Common myeloid progenitor, CD34-positive (primary cell): ENCODE measurements at regions not wholly inside any gene's neighbourhood (a gene's known extent, or its start where the extent isn't known, plus 50 kb on each side); places are given as distances from the start of the nearest gene placed in this dataset.
"Not testable (repeated sequence)": the region's sequence is repeated elsewhere in the genome, so short reads cannot be mapped to it uniquely, and the experiment has no call there.

Experiments
- CTCF ChIA-PET: fragments of 350-600 bp; sonication (Branson Sonifier 250); formaldehyde crosslinking; loops from one replicate; lab custom pipeline; 2021; ENCODE audit warnings: antibody characterized with exemption; lab: Charles Lee
- POLR2A ChIA-PET: fragments of 350-600 bp; sonication (Branson Sonifier 250); formaldehyde crosslinking; loops from one replicate; lab custom pipeline; 2021; ENCODE audit warnings: antibody characterized with exemption; lab: Charles Lee
- DNase-seq, 3 donors: peaks; one replicate each; pipeline versions ENCODE4 v3.0.0 to v3.0.0-alpha.2; 2013
- H3K27ac ChIP-seq, 2 experiments: 1 replicate in 1 of 2; 2 replicates in 1 of 2; pipeline ENCODE4 v1.7.0; 2013; ENCODE audit warnings: inconsistent platforms in 2 of 2, low read length in 2 of 2, mild to moderate bottlenecking in 2 of 2, low read depth in 1 of 2, moderate library complexity in 1 of 2; ENCODE audit not compliant: severe bottlenecking in 2 of 2, insufficient read depth in 1 of 2, poor library complexity in 1 of 2
- H3K27me3 ChIP-seq, 5 experiments: replicated peaks in 2 of 5; 1 replicate in 3 of 5; 2 replicates in 2 of 5; pipeline versions ENCODE4 v1.6.1 to v1.7.0; 2013; ENCODE audit warnings: low read length in 4 of 5, mild to moderate bottlenecking in 2 of 5, moderate library complexity in 2 of 5, inconsistent platforms in 1 of 5; ENCODE audit not compliant: insufficient read depth in 5 of 5, control insufficient read depth in 4 of 5
- H3K36me3 ChIP-seq, 4 experiments: 1 replicate in 2 of 4; 2 replicates in 2 of 4; pipeline versions ENCODE4 v1.6.1 to v1.7.0; 2013; ENCODE audit warnings: low read length in 3 of 4, control low read depth in 1 of 4, mild to moderate bottlenecking in 1 of 4; ENCODE audit not compliant: control insufficient read depth in 4 of 4, insufficient read depth in 4 of 4
- H3K4me1 ChIP-seq, 4 experiments: 1 replicate in 3 of 4; 2 replicates in 1 of 4; pipeline versions ENCODE4 v1.6.1 to v1.7.1; 2013; ENCODE audit warnings: low read length in 3 of 4, mild to moderate bottlenecking in 3 of 4, control low read depth in 1 of 4, inconsistent platforms in 1 of 4, moderate library complexity in 1 of 4; ENCODE audit not compliant: control insufficient read depth in 4 of 4, insufficient read depth in 4 of 4; ENCODE audit errors: control extremely low read depth in 1 of 4
- H3K4me3 ChIP-seq, 7 experiments: 1 replicate in 4 of 7; 2 replicates in 3 of 7; pipeline versions ENCODE4 v1.5.1 to v1.7.0; 2013; ENCODE audit warnings: mild to moderate bottlenecking in 7 of 7, low read length in 6 of 7, moderate library complexity in 6 of 7, inconsistent platforms in 2 of 7, low read depth in 2 of 7, control low read depth in 1 of 7; ENCODE audit not compliant: insufficient read depth in 4 of 7, control insufficient read depth in 1 of 7; ENCODE audit errors: extremely low read depth in 1 of 7
- H3K9me3 ChIP-seq, 5 experiments: 1 replicate in 4 of 5; 2 replicates in 1 of 5; pipeline versions ENCODE4 v1.6.1 to v1.7.1; 2013; ENCODE audit warnings: low read length in 4 of 5, mild to moderate bottlenecking in 2 of 5, inconsistent platforms in 1 of 5, low read depth in 1 of 5, moderate library complexity in 1 of 5; ENCODE audit not compliant: control insufficient read depth in 4 of 5, insufficient read depth in 2 of 5; ENCODE audit errors: control extremely low read depth in 1 of 5
- WGBS: methylation state at CpG from one replicate; pipeline ENCODE4 v1.1.5; 2013; ENCODE audit not compliant: insufficient coverage; 5-methylcytosine and 5-hydroxymethylcytosine counted together

DNA sequence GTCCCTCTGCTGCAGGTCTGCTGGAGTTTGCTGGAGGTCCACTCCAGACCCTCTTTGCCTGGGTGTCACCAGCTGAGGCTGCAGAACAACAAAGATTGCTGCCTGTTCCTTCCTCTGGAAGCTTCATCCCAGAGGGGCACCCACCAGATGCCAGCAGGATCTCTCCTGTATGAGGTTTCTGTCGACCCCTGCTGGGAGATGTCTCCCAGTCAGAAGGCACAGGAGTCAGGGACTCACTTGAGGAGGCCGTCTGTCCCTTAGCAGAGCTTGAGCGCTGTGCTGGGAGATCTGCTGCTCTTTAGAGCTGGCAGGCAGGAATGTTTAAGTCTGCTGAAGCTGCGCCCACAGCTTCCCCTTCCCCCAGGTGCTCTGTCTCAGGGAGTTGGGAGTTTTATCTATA is 196.2 kb downstream of the C4orf33 start:
- CTCF ChIA-PET, POLR2A ChIA-PET, H3K9me3 ChIP-seq, H3K36me3 ChIP-seq, H3K27ac ChIP-seq, H3K4me3 ChIP-seq, H3K4me1 ChIP-seq, H3K27me3 ChIP-seq, DNase-seq: not testable (repeated sequence)
- WGBS, result 86% methylated on average over 4 of the region's 4 CpGs

DNA sequence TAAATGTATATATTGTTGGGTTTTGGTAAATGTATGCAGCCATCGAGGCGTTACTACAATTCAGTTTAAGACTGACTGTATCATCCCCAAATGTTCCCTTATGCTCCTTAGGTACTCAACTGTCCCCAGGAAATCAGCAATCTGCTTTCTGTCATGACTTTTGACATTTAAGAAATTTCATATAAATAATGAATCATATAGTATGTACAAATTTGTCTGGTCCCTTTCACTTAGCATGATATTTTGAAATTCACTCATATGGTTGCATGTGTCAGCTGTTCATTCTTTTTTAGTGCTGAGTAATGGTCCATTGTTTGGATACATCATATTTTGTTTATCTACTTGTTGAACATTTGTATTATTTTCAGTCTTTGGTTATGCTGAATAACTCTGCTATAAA is 218.8 kb downstream of the C4orf33 start:
- Histone ChIP-seq H3K4me3 (no peak overlapping the region), H3K27me3 (no peaks in the 10 kb centered on the region), H3K27ac (no peak overlapping the region), H3K9me3 (no peaks in the 10 kb centered on the region), H3K4me1 (no peaks in the 10 kb centered on the region), H3K36me3 (no peaks in the 10 kb centered on the region)
- CTCF ChIA-PET, result no interaction called here
- POLR2A ChIA-PET, result no interaction called here
- DNase-seq, result no peak
- WGBS, result no CpG with 5 or more reads among the region's 2 CpGs

DNA sequence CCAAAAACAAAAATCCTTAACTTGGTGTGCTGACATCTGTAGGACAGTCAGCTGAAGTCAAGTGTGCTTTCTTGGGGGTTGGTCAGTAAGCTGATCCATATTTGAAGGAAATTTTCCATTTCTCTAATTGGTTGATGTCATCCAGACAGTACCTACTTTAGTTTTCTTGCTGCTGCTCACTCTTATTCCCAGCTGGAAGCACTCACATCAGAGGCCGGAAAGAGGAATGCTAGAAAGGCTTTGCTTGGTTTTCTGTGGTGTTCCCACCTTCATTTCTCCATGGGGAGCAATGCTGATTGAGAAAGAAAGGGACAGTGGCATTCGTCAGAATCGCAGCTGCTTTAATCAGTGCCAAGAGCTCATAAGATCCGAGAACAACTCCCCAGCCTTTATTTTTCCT is 227.0 kb downstream of the C4orf33 start:
- Histone ChIP-seq H3K4me1 (peaks cover 0 to 8% (median 0%) of the 10 kb centered on the region in 4 experiments), H3K27me3 (peaks cover 0 to 4% (median 0%) of the 10 kb centered on the region in 5 experiments), H3K36me3 (no peaks in the 10 kb centered on the region), H3K27ac (no peak overlapping the region), H3K9me3 (no peaks in the 10 kb centered on the region), H3K4me3 (no peak overlapping the region)
- 79% methylated on average over 2 of the region's 4 CpGs for WGBS
- ChIA-PET POLR2A (no interaction called here), CTCF (no interaction called here)
- no peak for DNase-seq

DNA sequence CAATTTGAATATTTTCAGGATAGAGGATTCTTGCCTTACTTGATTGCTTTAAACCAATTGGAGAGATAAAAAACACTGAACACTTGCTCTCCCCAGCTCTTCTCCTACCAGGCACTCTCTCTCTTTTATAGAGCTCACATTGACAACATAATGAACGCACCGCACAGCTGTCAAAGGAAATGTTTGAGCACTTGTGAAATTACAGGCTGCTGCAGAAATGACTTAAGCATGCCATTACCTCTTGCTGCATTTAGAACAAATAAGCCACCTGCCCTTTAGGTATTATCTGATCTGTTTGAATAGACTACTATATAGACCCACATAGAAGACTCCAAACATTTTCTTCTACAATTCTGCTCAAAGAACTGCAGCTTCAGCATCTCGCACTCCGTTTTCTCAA is 227.7 kb downstream of the C4orf33 start:
- Histone ChIP-seq H3K4me3 (no peak overlapping the region), H3K27ac (no peak overlapping the region), H3K9me3 (no peaks in the 10 kb centered on the region), H3K36me3 (no peaks in the 10 kb centered on the region), H3K27me3 (peaks cover 0 to 4% (median 0%) of the 10 kb centered on the region in 5 experiments), H3K4me1 (peaks cover 0 to 13% (median 0%) of the 10 kb centered on the region in 4 experiments)
- POLR2A ChIA-PET, result no interaction called here
- no peak for DNase-seq
- CTCF ChIA-PET, result no interaction called here
- WGBS, result 89% methylated on average over 2 of the region's 4 CpGs

DNA sequence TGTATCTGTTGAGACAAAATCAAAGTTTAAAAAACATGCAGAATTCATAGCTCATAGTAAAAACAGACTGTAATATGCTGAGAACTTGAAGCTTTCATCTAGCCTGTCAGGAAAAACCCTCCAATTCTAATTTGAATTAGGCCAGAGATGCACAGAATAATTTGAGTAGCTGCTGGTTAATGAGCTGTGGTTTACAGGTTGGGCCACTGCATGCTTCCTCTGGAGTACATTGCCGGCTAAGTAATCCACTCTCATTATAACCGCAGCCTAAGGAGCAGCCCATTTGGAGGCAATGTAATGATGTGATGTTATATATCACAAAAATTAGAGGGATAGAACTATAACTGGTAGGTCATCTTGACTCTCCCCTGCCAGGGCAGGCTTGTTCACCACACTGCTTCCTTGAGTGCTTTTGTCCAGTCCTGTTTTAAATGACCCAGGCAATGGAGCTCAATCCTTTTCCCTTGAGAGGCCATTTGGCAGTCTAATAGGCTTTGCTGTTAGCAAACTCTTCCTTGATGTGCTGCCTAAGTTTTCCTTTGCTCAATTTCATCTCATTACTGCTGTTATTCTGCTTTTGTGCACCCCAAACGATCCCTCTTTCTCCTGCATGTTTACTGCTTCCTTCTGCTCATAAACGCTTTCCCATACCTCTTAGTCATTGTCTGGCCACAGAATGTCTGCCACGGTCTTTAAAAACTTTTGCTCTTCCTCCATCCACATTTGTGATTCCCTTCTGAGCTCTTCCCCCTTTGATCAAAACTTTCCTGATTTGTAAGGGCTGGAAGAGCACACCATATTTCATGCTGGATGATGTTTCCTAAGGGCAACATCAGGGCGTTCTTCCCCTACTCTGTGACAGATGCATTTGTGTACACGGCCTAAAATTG is 230.9 kb downstream of the C4orf33 start:
- Histone ChIP-seq H3K4me1 (peaks cover 0 to 13% (median 0%) of the 10 kb centered on the region in 4 experiments), H3K27me3 (peaks cover 0 to 4% (median 0%) of the 10 kb centered on the region in 5 experiments), H3K9me3 (peaks cover 0 to 2% (median 0%) of the 10 kb centered on the region in 5 experiments), H3K36me3 (no peaks in the 10 kb centered on the region), H3K4me3 (no peak overlapping the region), H3K27ac (no peak overlapping the region)
- ChIA-PET POLR2A (no interaction called here), CTCF (no interaction called here)
- DNase-seq, result no peak
- WGBS, result 59% methylated on average over 4 of the region's 7 CpGs

DNA sequence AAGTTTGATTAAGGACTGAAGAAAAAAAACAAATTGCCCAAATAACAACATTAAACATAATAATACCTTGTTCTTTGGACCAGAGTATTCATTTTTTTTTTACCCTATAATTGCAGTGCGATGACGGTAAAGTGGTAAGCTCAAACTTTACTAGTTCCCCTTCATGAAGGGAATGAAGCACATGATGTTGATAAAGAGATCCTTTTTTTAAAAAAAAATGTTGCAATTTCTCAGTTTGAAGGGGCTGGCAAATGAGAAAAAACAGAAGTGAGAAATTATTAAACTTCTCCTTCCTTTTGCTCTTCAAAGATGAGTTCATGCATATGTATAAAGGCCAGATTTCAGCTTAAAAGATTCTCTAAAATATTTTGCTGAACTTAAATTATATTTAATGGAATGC is 231.7 kb downstream of the C4orf33 start:
- peaks cover 0 to 4% (median 0%) of the 10 kb centered on the region in 5 experiments for H3K27me3 ChIP-seq
- CTCF ChIA-PET, result no interaction called here

DNA sequence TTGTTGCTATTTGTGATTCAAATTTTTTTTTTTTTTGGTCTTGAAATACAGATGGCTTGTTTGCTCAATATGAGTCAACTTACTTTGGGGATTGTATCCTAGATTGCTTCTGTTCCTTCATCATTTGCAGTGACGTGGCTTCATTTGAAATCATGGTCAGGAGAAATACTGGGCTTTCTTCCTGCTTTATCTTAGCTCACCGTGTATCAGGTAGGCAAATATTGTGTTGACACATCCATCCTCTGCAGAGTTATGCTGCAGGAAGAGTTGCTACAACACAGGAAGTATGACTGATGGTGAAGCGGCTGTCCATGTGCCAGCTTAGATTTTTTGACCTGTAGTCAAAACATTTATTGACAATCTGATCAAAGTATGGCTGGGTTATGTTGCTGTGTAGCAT is 232.2 kb downstream of the C4orf33 start:
- no peak overlapping the region for H3K4me3 ChIP-seq
- no peak overlapping the region for H3K27ac ChIP-seq
- ChIA-PET CTCF (no interaction called here), POLR2A (no interaction called here)
- H3K27me3 ChIP-seq, result no peaks in the 10 kb centered on the region
- no peaks in the 10 kb centered on the region for H3K36me3 ChIP-seq
- H3K4me1 ChIP-seq, result peaks cover 0 to 13% (median 0%) of the 10 kb centered on the region in 4 experiments
- 75% methylated on average over 3 of the region's 3 CpGs for WGBS
- H3K9me3 ChIP-seq, result peaks cover 0 to 2% (median 0%) of the 10 kb centered on the region in 5 experiments
- no peak for DNase-seq

More for the DNA sequence above, 231.7 kb downstream of the C4orf33 start:
- POLR2A ChIA-PET, result no interaction called here
- Histone ChIP-seq H3K4me1 (peaks cover 0 to 13% (median 0%) of the 10 kb centered on the region in 4 experiments), H3K36me3 (no peaks in the 10 kb centered on the region), H3K27ac (no peak overlapping the region), H3K4me3 (no peak overlapping the region), H3K9me3 (peaks cover 0 to 2% (median 0%) of the 10 kb centered on the region in 5 experiments)
- peak in 1 of 3 donors; percentile 6 for DNase-seq
- WGBS, result no CpG with 5 or more reads among the region's 2 CpGs
